NCI-H69 (cell line): ENCODE measurements at regions not wholly inside any gene's neighbourhood (a gene's known extent, or its start where the extent isn't known, plus 50 kb on each side); places are given as distances from the start of the nearest gene placed in this dataset.

Experiments
- DNase-seq: peaks from one replicate; lab custom pipeline; 2025; lab: John Stamatoyannopoulos, UW

GRCh38 chr2:53610260-53610659 is 157.3 kb upstream of the CHAC2 start:
- DNase-seq: no peak

- DNase-seq: no peak
Measured at GRCh38 chr2:53609551-53609950, 158.1 kb upstream of the CHAC2 start.

GRCh38 chr2:53608293-53608692 is 159.3 kb upstream of the CHAC2 start:
- DNase-seq: no peak

GRCh38 chr2:53600815-53601214 is 166.8 kb upstream of the CHAC2 start:
- peak; percentile 100 for DNase-seq

GRCh38 chr2:53586733-53587612 is 180.6 kb upstream of the CHAC2 start:
- DNase-seq: peak; percentile 100

- no peak for DNase-seq
Measured at GRCh38 chr2:53584986-53585385, 182.6 kb upstream of the CHAC2 start.

GRCh38 chr2:53583583-53583982 is 184.0 kb upstream of the CHAC2 start:
- peak; percentile 100 for DNase-seq

- no peak for DNase-seq
Measured at GRCh38 chr2:53582556-53582955, 185.0 kb upstream of the CHAC2 start.

GRCh38 chr2:53576166-53576565 is 191.4 kb upstream of the CHAC2 start:
- DNase-seq: no peak

GRCh38 chr2:53575721-53576124 is 191.9 kb upstream of the CHAC2 start:
- peak; percentile 100 for DNase-seq

- no peak for DNase-seq
Measured at GRCh38 chr2:53572696-53573095, 194.9 kb upstream of the CHAC2 start.

GRCh38 chr2:53569957-53570727 is 197.5 kb upstream of the CHAC2 start:
- DNase-seq: peak; percentile 100

GRCh38 chr2:53568469-53568868 is 199.1 kb upstream of the CHAC2 start:
- peak; percentile 100 for DNase-seq

GRCh38 chr2:53567073-53567472 is 200.5 kb upstream of the CHAC2 start:
- DNase-seq: no peak

GRCh38 chr2:53562407-53562806 is 205.2 kb upstream of the CHAC2 start:
- DNase-seq: peak; percentile 100

- no peak for DNase-seq
Measured at GRCh38 chr2:53561155-53561554, 206.4 kb upstream of the CHAC2 start.

GRCh38 chr2:53559302-53559966 is 208.2 kb upstream of the CHAC2 start:
- peak; percentile 99 for DNase-seq

GRCh38 chr2:53558867-53559266 is 208.7 kb upstream of the CHAC2 start:
- no peak for DNase-seq

GRCh38 chr2:53549497-53549896 is 218.1 kb upstream of the CHAC2 start:
- no peak for DNase-seq

- peak; percentile 100 for DNase-seq
Measured at GRCh38 chr2:53545604-53546003, 222.0 kb upstream of the CHAC2 start.

- DNase-seq: no peak
Measured at GRCh38 chr2:53544871-53545558, 222.6 kb upstream of the CHAC2 start.

GRCh38 chr2:53543083-53543482 is 224.5 kb upstream of the CHAC2 start:
- no peak for DNase-seq
